HG02610 (cell line): ENCODE measurements at regions not wholly inside any gene's neighbourhood (a gene's known extent, or its start where the extent isn't known, plus 50 kb on each side); places are given as distances from the start of the nearest gene placed in this dataset.
"Not testable (repeated sequence)": the region's sequence is repeated elsewhere in the genome, so short reads cannot be mapped to it uniquely, and the experiment has no call there.

Experiments used
- ATAC-seq: cut with Tn5 transposase; IDR thresholded peaks from one replicate; pipeline ENCODE4 v1.9.1; 2021; ENCODE audit warnings: mild to moderate bottlenecking, moderate library complexity; ENCODE audit not compliant: unreplicated experiment

DNA sequence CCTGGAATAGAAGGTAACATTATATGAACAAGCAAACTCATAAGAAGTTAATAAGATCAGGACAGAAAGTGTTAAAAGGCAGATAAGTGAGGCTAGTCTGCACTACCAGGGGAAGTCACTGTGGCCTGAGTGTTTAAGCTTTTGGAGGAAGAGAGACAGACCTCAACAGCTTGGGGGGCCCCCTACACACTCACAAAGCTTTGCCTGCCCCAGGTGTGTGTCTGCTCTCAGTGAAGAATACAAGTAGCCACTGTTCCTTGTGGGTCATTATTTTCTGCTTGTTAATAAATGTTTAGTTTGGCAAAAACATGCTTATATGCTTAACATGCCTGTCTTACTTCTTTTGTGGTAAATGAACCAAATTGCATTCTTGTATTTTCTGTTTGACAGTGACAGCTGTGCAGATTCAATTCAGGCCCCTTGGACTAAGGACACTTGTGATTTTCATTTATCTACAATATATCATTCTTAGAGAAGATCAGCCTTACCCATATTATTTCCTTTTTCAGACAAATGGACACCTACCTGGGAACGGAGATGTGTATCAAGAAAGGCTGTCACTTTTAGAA is 50.7 kb upstream of the C12orf71 start:
- ATAC-seq = peak; percentile 72

DNA sequence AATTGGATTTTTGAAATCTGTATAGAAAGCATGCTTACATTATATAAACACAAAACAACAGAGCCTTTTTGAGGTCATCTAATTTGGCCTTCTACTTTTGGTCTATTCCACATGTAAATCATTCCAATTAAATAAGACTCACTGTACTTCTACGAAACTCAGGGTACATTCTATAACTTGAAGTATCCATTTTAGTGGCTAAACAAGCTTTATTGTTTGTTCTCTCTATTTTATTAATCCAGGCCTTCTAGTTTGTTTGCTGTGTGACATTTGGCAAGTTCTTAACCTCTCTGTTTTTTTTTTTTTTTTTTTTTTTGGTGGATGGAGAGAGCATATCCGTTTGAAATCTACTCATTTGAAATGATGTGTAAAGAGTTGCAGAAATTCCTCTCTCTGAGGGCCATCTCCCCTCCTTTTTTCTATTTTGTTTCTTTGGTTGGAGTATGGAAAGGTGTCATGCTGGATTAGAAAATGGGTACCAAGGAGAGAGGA is 58.1 kb upstream of the C12orf71 start:
- ATAC-seq = no peak

DNA sequence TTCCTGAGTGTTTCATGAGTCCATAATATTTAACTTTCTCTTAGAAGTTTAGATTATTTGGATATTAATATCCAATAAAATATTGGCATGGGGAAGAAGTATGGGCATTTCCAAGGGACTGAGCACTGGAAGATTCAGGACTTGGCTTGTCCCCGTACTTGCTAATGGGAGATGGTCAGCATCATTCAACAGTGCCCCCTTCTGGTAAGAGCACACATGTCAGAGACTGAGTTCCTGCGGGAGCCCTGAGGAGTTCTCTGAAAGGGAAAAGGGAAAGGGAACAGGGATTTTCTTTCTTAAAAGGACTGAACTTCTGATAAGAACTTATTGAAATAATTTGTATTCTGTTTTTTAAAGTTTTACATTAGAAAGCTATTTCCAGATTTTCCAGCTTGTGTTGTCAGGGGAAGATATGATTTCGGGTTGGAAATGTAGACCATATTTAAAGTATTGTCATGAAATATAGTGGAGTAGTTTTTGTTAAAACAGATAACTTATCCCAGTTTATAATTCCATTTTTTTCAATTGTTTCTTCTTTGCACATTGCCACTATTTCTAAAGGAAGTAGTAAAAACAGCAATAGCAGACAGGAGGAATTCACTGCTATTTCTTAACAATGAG is 59.8 kb upstream of the C12orf71 start:
- no peak for ATAC-seq

DNA sequence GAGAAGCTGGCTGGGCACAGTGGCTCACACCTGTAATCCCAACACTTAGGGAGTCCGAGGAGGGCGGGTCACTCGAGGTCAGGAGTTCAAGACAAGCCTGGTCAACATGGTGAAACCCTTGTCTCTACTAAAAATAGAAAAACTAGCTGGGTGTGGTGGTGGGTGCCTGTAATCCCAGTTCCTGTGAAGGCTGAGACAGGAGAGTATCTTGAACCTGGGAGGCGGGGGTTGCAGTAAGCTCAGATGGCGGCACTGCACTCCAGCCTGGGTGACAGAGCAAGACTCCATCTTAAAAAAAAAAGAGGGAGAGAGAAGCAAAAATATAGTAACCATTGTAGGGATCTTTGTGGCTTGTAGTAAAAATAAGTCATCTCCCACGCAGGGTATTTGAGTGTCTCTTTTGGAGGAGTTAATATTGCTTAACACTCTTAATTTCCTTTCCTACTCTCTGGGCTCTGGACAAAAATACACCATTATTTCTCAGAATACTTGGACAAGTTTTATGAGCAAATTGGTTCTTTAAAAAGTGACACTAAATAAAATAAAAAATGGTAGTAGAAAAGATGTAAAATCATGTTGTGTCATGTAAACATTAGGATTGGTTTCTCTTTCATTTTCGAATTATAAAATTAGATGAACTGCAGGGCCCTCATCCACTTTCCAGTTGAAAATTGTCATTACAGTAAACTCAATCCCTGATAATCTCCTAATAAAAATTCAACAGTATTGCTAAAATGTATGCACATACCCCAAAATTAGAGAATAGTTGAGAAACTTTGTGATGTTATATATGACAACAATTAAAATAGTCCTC is 61.1 kb upstream of the C12orf71 start:
- no peak for ATAC-seq

DNA sequence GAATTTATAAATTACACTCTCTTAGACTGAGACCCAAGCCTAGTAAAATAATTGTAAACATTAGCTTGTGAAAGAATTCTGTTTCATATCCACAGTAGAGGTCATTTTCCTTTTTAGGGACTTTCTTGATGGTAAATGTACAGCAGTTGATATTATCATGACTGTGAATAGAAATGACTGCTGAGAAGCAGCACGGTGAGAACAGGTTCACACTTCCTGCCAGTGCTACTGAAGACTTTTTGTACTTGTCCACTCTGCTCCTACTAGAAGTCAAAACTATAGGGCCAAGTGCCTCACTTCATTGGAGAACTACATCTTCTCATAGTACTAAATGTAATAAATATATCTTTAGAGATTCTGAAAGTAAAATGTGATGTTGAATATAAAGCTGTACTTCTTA is 63.3 kb upstream of the C12orf71 start:
- ATAC-seq = peak; percentile 70

DNA sequence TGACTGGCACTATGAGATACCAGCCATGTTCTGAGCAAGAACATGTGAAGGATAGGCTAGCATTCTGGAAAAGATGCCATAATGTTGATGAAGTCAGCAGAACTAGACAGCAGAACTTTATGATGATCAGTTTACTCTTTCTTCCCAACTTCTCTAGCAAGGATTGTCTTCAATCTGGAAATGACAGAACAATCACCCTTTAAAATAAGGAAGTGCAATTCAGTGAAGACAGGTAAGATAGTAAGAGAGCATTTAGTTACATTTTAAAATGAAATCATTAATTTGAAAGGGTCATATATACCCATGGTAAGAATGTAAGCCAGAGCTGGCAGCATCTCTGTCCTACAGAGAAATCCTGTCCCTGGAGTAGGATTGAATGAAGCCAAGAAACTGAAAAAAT is 66.0 kb upstream of the C12orf71 start:
- ATAC-seq = no peak

DNA sequence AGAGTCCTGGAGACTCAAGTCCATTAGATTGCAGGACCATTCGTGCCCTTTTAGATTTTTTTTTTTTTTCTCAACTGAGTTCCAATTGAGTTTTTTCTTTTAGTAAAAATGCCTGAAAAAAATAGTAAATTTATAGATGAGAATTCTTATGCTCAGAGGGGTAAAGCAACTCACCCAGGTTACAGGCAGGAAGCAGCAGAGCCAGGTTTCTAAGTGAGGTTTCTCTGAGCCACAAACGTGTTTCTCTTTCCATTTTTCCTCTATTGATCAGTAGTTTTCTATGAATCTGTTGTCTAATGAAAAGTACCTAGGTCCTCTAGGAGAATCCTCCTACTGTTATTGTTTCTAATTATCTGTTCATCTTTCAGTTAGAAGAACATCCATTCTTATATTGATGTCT is 66.4 kb upstream of the C12orf71 start:
- no peak for ATAC-seq

DNA sequence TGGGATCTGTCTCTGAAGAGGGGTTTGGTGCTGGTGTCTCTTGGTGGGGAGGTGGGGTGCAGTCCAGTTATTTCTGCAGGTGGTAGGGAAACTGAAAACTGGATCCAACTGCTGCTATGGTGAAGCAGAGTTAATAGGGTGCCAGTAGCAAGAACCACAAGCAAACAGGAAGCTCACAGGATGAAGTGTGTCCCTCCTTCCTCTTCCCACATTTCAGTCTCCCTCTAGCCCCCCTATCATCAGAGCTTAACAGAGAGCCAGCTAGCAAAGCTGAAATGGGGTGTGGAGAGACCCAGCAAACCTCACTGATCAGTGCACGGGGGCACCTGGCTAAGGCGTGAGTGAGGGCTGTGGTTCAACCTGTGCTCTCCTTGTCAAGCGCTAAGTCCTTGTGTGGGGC is 69.1 kb upstream of the C12orf71 start:
- no peak for ATAC-seq

DNA sequence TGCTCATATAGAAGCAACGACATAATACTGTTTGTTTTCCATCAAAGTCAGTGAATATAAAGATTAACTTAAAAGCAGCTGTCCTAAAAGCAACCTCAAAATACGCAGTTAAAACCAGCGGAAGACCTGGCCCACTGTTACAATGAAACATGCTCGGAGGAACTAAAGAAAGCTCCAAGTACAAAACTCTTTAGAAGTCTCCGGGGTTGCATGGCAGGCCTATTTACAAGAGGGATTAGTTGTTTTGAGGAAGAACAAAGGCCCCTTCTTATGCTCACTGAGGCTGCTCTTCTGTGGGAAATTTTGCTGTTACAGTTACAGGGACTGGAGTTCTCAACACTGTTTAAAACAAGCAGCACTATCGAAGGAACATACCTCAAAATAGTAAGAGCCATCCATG is 75.9 kb upstream of the C12orf71 start:
- ATAC-seq = no peak

DNA sequence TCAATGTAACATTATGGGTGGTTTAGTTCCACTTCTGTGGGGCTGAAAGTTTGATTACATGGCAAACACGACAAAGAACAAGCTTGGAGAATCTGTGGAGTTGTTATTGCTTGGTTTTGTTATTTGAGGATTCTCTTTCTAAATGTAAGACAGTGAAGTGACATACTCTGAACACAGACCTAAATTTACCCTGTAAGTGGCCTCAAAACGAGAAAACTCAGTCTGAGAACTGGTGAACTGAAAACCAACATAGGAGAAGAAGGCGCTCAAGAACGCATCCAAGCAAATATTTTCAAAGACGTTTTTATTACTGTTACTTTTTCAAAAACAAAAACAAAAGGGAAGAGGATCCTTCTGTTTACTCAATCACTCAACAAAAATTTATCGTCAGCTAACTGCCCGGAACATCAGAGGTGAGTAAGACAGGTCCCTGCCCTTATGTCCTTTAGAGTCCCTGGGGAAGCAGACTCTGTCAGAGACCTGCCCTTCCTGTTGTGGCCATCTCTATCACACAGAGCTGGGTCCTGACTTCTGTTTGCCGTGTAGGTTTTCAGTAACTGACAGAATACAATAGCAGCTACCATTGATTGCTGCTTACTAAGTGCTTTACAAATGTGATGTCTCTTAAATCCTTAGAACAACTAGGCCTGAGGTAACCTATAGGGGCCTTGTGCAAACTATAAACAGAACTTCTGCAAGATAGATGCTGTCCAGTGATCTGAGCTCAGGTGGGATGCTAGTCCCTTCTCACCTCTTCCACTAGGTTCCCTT is 79.3 kb upstream of the C12orf71 start:
- ATAC-seq = no peak

DNA sequence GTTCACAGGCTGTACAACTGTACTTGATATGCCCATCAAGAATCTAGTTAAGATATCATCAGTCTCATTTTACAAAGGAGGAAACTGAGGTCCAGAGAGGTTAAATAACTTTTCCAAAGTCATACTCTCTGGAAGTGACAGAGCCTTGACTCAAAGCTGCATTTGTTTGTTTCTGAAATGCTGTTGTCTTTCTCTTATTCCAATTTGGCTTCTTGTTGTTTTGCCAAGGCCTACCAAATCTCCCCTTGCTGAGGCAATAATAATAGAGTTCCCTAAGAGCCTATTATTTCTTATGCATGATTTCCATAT is 79.8 kb upstream of the C12orf71 start:
- ATAC-seq = no peak

DNA sequence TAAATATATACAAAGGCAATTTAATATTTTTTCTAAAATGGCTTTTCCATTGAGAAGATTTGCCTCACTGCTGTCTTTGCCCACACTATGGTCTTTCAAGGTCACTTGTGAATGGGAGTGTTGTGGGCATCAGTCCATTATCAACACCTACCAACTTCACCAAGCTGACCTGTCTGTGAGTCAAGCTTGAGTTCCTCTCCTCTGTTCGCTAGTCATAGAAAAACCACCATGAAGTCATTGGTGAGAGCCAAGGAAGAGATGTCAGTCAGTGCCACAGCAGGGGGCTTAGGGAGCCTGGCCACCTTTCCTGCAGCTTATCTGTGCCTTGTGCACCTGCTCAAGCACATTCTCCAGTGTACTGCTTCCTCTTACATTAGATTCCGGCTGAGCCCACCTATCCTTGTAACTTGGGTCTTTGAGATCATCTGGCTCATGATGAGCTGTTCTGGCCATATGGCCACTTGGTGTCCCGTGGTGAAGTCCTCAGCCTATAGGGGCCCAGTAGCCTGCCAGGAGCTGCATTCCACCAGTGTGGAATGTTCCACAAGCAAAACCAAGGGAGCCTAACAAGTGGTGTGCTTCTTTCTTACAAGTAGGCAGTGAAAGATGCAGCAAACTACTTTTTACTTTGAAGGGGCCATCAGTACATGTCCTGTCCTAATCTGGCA is 80.8 kb upstream of the C12orf71 start:
- ATAC-seq = no peak

DNA sequence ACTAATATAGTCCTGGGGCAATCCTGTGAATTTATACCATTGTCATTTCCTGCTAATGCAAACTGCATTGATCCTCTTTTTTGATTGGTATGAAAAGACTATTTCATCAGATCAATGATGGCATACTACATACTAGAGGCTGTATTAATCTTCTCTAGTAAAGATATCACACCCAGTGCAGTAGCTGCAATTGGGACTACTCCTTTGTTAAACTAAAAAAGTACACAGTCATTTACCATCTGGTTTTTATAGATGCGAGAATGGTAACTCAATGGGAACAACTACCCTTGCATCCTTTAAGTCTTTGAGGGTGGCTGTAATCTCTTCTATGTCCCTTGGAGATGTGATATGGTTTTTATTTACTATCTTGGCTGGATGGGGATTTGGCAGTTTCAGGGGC is 80.2 kb upstream of the STK38L start:
- no peak for ATAC-seq

DNA sequence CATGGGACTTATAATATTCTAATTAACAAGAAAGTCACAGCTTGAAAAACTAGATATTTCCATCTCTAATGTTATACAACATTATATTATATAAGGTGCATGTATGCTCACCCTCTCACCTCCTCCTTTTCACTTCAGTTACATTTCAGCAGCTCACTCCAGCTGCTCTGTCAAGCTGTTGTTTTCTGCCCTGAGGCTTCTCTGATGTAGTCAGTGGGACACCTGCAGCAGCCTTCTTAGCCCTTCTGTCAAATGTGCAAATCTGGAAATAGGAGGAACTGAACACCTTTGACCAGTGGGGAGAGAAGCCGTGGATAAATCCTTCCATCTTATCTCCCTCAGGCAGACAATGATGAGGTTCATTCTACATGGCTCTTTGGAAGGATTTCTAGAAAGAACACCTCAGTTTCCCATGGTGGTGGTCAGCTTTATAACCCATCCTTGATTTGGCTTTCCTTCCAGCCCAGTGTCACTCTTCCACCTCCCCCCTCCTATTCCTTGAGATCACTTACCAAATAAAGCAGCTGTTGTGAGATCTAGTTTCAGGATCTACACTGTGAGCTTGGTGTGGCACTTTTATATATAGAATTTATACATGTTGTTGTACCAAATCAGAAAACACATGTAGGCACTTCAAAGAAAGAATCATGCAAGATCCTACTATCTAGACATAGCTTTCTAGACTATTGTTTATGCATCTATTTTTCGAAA is 79.6 kb upstream of the STK38L start:
- ATAC-seq = no peak

DNA sequence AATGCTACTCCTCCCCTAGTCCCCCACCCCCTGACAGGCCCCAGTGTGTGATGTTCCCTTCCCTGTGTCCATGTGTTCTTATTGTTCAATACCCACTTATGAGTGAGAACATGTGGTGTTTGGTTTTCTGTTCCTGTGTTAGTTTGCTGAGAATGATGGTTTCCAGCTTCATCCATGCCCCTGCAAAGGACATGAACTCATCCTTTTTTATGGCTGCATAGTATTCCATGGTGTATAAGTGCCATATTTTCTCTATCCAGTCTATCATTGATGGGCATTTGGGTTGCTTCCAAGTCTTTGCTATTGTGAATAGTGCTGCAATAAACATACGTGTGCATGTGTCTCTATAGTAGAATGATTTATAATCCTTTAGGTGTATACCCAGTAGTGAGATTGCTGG is 78.1 kb upstream of the STK38L start:
- ATAC-seq = not testable (repeated sequence)

DNA sequence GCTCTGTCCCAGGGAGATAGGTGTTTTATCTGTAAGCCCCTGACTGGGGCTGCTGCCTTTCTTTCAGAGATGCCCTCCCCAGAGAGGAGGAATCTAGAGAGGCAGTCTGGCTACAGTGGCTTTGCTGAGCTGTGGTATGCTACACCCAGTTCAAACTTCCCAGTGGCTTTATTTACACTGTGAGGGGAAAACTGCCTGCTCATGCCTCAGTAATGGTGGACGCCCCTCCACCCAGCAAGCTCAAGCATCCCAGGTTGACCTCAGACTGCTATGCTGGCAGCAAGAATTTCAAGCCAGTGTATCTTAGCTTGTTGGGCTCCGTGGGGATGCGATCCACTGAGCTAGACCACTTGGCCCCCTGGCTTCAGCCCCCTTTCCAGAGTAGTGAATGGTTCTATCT is 72.6 kb upstream of the STK38L start:
- not testable (repeated sequence) for ATAC-seq

DNA sequence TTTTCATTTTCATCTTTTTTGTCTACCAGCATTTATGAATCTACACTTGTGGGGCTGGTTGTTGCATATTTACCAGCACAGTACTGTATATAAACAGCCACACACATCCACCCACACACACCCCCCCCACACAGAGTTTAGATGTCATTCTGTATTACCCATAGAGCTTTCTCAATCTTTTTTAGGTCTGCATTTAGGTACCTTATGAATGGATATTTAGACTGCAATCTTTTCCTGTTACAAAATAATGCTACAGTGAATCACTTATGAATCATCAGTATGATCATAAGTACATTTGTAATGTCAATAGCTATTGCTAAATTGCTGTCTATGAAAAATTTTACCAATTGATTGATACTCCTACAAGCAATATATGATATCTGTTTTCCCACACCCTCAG is 67.3 kb upstream of the STK38L start:
- no peak for ATAC-seq

DNA sequence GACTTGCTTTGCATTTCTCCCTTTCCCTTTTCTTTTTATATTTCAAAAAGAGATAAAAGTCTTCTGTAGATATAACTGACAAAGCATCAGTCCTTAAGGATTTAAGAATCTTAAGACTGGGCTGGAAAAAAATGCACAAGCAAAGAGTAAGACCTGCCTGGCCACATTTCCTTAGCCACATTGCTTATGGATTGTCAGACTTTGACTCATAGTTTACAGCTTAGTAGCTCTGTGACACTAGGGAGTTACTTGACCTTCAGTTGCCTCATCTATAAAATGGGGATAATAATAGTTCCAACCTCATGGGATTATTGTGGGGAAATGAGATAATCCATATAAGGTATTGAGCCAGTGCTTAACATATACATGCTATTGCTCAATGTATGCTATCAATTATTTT is 66.4 kb upstream of the STK38L start:
- ATAC-seq = no peak

DNA sequence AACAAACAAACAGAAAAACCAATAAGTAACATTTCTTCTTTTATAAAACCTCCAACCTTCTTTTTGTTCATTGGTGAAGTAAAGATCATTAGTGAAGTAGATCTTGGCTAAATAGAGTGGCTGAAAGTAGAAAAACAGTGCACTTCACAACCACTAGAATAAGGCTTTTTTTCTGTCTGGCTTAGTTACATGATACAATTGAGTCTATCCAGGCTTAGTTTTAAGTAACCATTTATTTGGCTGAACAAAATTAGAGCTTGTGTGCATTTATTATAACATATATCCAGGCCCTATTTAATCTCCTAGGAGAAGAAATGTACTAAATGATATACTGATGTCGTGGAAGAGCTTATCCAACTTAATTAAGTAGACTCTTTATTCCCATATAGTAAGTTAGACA is 65.8 kb upstream of the STK38L start:
- no peak for ATAC-seq

DNA sequence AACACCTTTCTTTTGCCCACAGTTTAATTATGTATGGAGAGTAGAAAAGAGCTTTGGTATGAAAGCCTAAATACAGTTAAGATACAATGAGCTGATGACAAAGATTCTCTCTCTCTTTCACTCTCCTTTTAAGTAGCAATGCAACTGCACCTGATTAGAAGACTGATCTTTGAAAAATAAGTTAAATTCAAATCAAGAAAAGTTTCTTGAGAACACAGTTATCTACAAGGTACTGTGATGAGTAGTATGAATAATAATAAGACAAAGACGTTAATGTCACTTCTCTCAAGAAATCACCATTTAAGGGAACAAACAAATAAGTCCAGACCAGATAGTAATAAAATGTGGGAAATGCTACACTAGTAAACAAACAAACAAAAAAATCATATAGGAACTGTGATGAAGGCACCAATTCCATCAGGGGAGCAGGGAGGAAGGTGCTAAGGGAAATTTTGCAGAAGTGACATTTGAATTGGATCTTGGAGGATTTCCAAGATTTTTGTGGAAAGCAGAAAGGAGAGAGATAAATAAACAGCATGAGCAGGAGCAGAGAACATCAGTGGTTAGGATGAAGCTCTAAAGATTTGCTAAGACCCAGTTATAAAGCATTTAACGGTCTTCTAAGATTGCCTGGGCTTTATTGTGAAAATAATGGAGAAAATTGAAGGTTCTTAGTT is 65.2 kb upstream of the STK38L start:
- no peak for ATAC-seq
